ENCODE measurements at regions not wholly inside any gene's neighbourhood (a gene's known extent, or its start where the extent isn't known, plus 50 kb on each side); places are given as distances from the start of the nearest gene placed in this dataset.

DNA sequence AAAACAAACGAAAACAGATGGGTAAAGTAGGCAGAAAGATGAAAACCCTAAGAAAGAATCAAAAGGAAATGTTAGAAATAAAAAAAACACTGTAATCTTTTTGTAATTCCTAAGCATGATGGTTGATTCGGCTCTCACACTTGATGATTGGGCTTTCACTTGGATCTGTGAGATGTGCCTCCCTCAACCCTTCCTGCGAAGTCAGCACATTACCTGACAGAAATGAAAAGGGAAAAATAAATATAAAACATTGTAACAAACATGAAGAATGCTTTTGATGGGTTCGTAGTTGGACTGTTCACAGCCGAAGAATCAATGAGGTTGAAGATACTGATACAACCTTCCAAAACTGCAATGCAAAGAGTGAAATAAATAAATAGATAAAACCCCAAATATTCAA, 99.8 kb downstream of the AKR1D1 start:
- Histone ChIP-seq H2BK120ac (ENCODE audit: low read depth, low read length) (no peak overlapping the region), H4K8ac (ENCODE audit: low read length) (no peak overlapping the region), H3K4me1 (ENCODE audit: control insufficient read depth, insufficient read depth, low read depth, low read length) (no peaks in the 10 kb centered on the region), H2AK5ac (ENCODE audit: low read length, severe bottlenecking) (no peak overlapping the region), H3K4me3 (ENCODE audit: insufficient read depth in 1 of 2, low read depth in 1 of 2, low read length in 2 of 2) (no peak overlapping the region), H3K9me3 (ENCODE audit: control insufficient read depth, low read length) (peaks cover 11% of the 10 kb centered on the region), H3K27me3 (ENCODE audit: control insufficient read depth in 1 of 2, insufficient read depth in 1 of 2, low read length in 2 of 2) (no peaks in the 10 kb centered on the region), H3K9ac (ENCODE audit: low read length) (no peak overlapping the region), H2BK5ac (ENCODE audit: low read depth, low read length, poor library complexity, severe bottlenecking) (no peak overlapping the region), H3K23ac (ENCODE audit: low read length in 2 of 2) (no peak overlapping the region), H4K91ac (ENCODE audit: low read length) (no peak overlapping the region), H3K27ac (ENCODE audit: low read length, poor library complexity, severe bottlenecking) (no peak overlapping the region), H2BK15ac (ENCODE audit: low read depth, poor library complexity, severe bottlenecking) (no peak overlapping the region), H3K14ac (ENCODE audit: low read length in 2 of 2) (no peak overlapping the region), H2AFZ (ENCODE audit: low read depth, low read length) (no peak overlapping the region), H2BK12ac (ENCODE audit: low read length in 2 of 2) (no peak overlapping the region), H3K4ac (ENCODE audit: low read depth in 1 of 2, low read length in 2 of 2) (no peak overlapping the region), H3K36me3 (ENCODE audit: control insufficient read depth in 1 of 2, insufficient read depth in 2 of 2, low read depth in 1 of 2, low read length in 2 of 2) (no peaks in the 10 kb centered on the region), H3K79me1 (replicated peaks; ENCODE audit: low read length, poor library complexity, severe bottlenecking) (no peaks in the 10 kb centered on the region), H3K18ac (ENCODE audit: low read depth in 1 of 2, low read length in 2 of 2) (no peak overlapping the region), H3K4me2 (ENCODE audit: low read length, poor library complexity, severe bottlenecking) (no peak overlapping the region)
- no peak for DNase-seq
- WGBS: no CpG with 5 or more reads among the region's 5 CpGs

DNA sequence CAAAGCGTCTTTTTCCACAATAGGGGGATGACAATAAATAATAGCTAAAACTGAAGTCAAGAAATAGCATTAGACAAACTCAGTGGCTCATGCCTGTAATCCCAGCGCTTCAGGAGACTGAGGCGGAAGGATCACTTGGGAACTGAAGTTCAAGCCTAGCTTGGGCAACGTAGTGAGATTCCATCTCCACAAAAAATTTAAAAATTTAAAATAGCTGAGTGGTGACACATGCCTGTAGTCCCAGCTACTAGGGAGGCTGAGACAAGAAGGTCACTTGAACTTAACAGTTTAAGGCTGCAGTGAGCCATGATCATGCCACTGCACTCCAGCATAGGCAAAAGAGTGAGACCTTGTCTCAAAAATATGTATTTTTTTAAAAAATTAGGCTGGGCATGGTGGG, 107.9 kb downstream of the AKR1D1 start:
- Histone ChIP-seq H4K8ac (ENCODE audit: low read length) (no peak overlapping the region), H3K18ac (ENCODE audit: low read depth in 1 of 2, low read length in 2 of 2) (no peak overlapping the region), H3K4me2 (ENCODE audit: low read length, poor library complexity, severe bottlenecking) (no peak overlapping the region), H3K9ac (ENCODE audit: low read length) (no peak overlapping the region), H3K79me1 (replicated peaks; ENCODE audit: low read length, poor library complexity, severe bottlenecking) (no peaks in the 10 kb centered on the region), H3K23ac (ENCODE audit: low read length in 2 of 2) (no peak overlapping the region), H2AFZ (ENCODE audit: low read depth, low read length) (no peak overlapping the region), H2AK5ac (ENCODE audit: low read length, severe bottlenecking) (peak overlapping the region; percentile 70), H3K27me3 (ENCODE audit: control insufficient read depth in 1 of 2, insufficient read depth in 1 of 2, low read length in 2 of 2) (no peaks in the 10 kb centered on the region), H2BK5ac (ENCODE audit: low read depth, low read length, poor library complexity, severe bottlenecking) (no peak overlapping the region), H4K91ac (ENCODE audit: low read length) (no peak overlapping the region), H3K27ac (ENCODE audit: low read length, poor library complexity, severe bottlenecking) (no peak overlapping the region), H3K9me3 (ENCODE audit: control insufficient read depth, low read length) (peaks cover 22% of the 10 kb centered on the region), H2BK120ac (ENCODE audit: low read depth, low read length) (no peak overlapping the region), H2BK15ac (ENCODE audit: low read depth, poor library complexity, severe bottlenecking) (no peak overlapping the region), H3K14ac (ENCODE audit: low read length in 2 of 2) (no peak overlapping the region), H3K4me3 (ENCODE audit: insufficient read depth in 1 of 2, low read depth in 1 of 2, low read length in 2 of 2) (no peak overlapping the region), H3K36me3 (ENCODE audit: control insufficient read depth in 1 of 2, insufficient read depth in 2 of 2, low read depth in 1 of 2, low read length in 2 of 2) (no peaks in the 10 kb centered on the region), H2BK12ac (ENCODE audit: low read length in 2 of 2) (no peak overlapping the region), H3K4ac (ENCODE audit: low read depth in 1 of 2, low read length in 2 of 2) (no peak overlapping the region), H3K4me1 (ENCODE audit: control insufficient read depth, insufficient read depth, low read depth, low read length) (peaks cover 3% of the 10 kb centered on the region)
- 95% methylated on average over 3 of the region's 4 CpGs for WGBS
- DNase-seq: no peak

DNA sequence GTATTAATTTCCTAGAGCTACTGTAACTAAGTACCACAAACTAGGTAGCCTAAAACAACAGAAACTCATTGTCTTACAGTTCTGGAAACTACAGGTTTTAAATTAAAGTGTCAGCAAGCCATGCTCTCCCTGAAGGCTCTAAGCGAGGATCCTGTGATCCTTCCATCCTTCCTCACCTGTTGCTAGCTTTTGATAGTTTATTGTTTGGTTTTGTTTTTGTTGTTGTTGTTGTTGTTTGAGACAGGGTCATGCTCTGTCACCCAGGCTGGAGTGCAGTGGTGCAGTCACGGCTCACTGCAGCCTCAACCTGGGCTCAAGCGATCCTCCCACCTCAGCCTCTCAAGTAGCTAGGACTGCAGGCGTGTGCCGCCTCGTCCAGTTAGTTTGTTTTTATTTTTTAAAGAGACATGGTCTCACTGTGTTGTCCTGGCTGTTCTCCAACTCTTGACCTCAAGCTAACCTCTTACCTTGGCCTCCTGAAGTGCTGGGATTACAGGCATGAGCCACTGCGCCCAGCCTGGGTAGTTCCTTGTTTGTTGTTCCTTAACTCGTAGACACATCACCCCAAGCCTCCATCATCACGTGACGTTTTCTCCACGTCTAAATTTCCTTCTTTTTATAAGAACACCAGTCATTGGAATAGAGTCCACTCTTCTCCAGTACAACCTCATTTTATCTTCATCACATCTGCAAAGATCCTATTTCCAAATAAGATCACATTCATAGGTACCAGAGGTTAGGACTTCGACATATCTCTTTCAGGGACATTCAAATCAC, 109.1 kb downstream of the AKR1D1 start:
- Histone ChIP-seq H3K9ac (ENCODE audit: low read length) (no peak overlapping the region), H4K8ac (ENCODE audit: low read length) (no peak overlapping the region), H3K36me3 (ENCODE audit: control insufficient read depth in 1 of 2, insufficient read depth in 2 of 2, low read depth in 1 of 2, low read length in 2 of 2) (no peaks in the 10 kb centered on the region), H3K18ac (ENCODE audit: low read depth in 1 of 2, low read length in 2 of 2) (no peak overlapping the region), H3K79me1 (replicated peaks; ENCODE audit: low read length, poor library complexity, severe bottlenecking) (no peaks in the 10 kb centered on the region), H2AFZ (ENCODE audit: low read depth, low read length) (no peak overlapping the region), H2BK15ac (ENCODE audit: low read depth, poor library complexity, severe bottlenecking) (no peak overlapping the region), H4K91ac (ENCODE audit: low read length) (no peak overlapping the region), H3K4ac (ENCODE audit: low read depth in 1 of 2, low read length in 2 of 2) (no peak overlapping the region), H2AK5ac (ENCODE audit: low read length, severe bottlenecking) (peak overlapping the region; percentile 15), H3K27me3 (ENCODE audit: control insufficient read depth in 1 of 2, insufficient read depth in 1 of 2, low read length in 2 of 2) (no peaks in the 10 kb centered on the region), H3K4me2 (ENCODE audit: low read length, poor library complexity, severe bottlenecking) (no peak overlapping the region), H3K14ac (ENCODE audit: low read length in 2 of 2) (no peak overlapping the region), H2BK12ac (ENCODE audit: low read length in 2 of 2) (no peak overlapping the region), H3K23ac (ENCODE audit: low read length in 2 of 2) (no peak overlapping the region), H2BK120ac (ENCODE audit: low read depth, low read length) (no peak overlapping the region), H2BK5ac (ENCODE audit: low read depth, low read length, poor library complexity, severe bottlenecking) (no peak overlapping the region), H3K4me1 (ENCODE audit: control insufficient read depth, insufficient read depth, low read depth, low read length) (peaks cover 3% of the 10 kb centered on the region), H3K9me3 (ENCODE audit: control insufficient read depth, low read length) (peaks cover 30% of the 10 kb centered on the region), H3K4me3 (ENCODE audit: insufficient read depth in 1 of 2, low read depth in 1 of 2, low read length in 2 of 2) (no peak overlapping the region), H3K27ac (ENCODE audit: low read length, poor library complexity, severe bottlenecking) (no peak overlapping the region)
- DNase-seq: no peak
- 94% methylated on average over 8 of the region's 12 CpGs for WGBS

GRCh38 chr7:138186951-138187351, 110.7 kb downstream of the AKR1D1 start:
- peaks cover 3% of the 10 kb centered on the region for H3K4me1 ChIP-seq (ENCODE audit: control insufficient read depth, insufficient read depth, low read depth, low read length)
- no peak overlapping the region for H3K9ac ChIP-seq (ENCODE audit: low read length)
- no peak overlapping the region for H2AFZ ChIP-seq (ENCODE audit: low read depth, low read length)
- H3K27ac ChIP-seq (ENCODE audit: low read length, poor library complexity, severe bottlenecking): peak overlapping the region; percentile 87
- no peaks in the 10 kb centered on the region for H3K79me1 ChIP-seq (replicated peaks; ENCODE audit: low read length, poor library complexity, severe bottlenecking)
- H2BK15ac ChIP-seq (ENCODE audit: low read depth, poor library complexity, severe bottlenecking): no peak overlapping the region
- no peak overlapping the region for H2BK5ac ChIP-seq (ENCODE audit: low read depth, low read length, poor library complexity, severe bottlenecking)
- H3K27me3 ChIP-seq (ENCODE audit: control insufficient read depth in 1 of 2, insufficient read depth in 1 of 2, low read length in 2 of 2): no peaks in the 10 kb centered on the region
- H3K18ac ChIP-seq (ENCODE audit: low read depth in 1 of 2, low read length in 2 of 2): no peak overlapping the region
- no peak overlapping the region for H4K8ac ChIP-seq (ENCODE audit: low read length)
- peaks cover 25% of the 10 kb centered on the region for H3K9me3 ChIP-seq (ENCODE audit: control insufficient read depth, low read length)
- H3K4me2 ChIP-seq (ENCODE audit: low read length, poor library complexity, severe bottlenecking): no peak overlapping the region
- 71% methylated on average over 5 of the region's 6 CpGs for WGBS
- H3K4me3 ChIP-seq (ENCODE audit: insufficient read depth in 1 of 2, low read depth in 1 of 2, low read length in 2 of 2): no peak overlapping the region
- H3K4ac ChIP-seq (ENCODE audit: low read depth in 1 of 2, low read length in 2 of 2): no peak overlapping the region
- H3K23ac ChIP-seq (ENCODE audit: low read length in 2 of 2): no peak overlapping the region
- H2AK5ac ChIP-seq (ENCODE audit: low read length, severe bottlenecking): no peak overlapping the region
- H2BK12ac ChIP-seq (ENCODE audit: low read length in 2 of 2): no peak overlapping the region
- H3K14ac ChIP-seq (ENCODE audit: low read length in 2 of 2): no peak overlapping the region
- H2BK120ac ChIP-seq (ENCODE audit: low read depth, low read length): no peak overlapping the region
- no peak overlapping the region for H4K91ac ChIP-seq (ENCODE audit: low read length)
- peak; percentile 74 for DNase-seq
- H3K36me3 ChIP-seq (ENCODE audit: control insufficient read depth in 1 of 2, insufficient read depth in 2 of 2, low read depth in 1 of 2, low read length in 2 of 2): no peaks in the 10 kb centered on the region

Data from mesenchymal stem cell (in vitro differentiated cells and primary cell).